HG03159 (cell line): ENCODE measurements at regions not wholly inside any gene's neighbourhood (a gene's known extent, or its start where the extent isn't known, plus 50 kb on each side); places are given as distances from the start of the nearest gene placed in this dataset.
"Not testable (repeated sequence)": the region's sequence is repeated elsewhere in the genome, so short reads cannot be mapped to it uniquely, and the experiment has no call there.

Experiments
- ATAC-seq: cut with Tn5 transposase; IDR thresholded peaks from one replicate; pipeline ENCODE4 v1.9.1; 2021; ENCODE audit warnings: mild to moderate bottlenecking, moderate library complexity; ENCODE audit not compliant: unreplicated experiment

- no peak for ATAC-seq
Measured at GRCh38 chr6:27854421-27854820, 57.8 kb downstream of the OR2B2 start.

- ATAC-seq, result no peak
Measured at GRCh38 chr6:27851440-27851839, 60.8 kb downstream of the OR2B2 start.

GRCh38 chr6:27849001-27849400, 63.2 kb downstream of the OR2B2 start:
- not testable (repeated sequence) for ATAC-seq

DNA sequence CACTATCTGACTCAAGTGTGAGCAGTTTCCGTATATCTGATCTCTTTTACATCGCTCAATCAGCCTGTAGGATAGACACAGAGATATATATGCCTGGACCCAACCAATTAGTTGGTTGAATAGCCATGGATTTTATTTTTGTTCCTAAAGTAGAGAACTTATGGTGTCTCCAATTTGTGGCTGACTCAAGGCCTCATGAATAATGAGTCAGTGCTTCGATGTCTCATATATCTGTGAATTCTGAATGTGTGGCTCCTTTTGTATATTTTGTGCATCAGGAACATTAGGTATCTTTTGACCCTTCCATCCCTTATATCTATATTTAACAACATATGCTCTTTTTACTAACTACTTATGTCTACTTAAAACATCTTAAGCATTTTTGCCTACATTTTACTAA, 64.5 kb downstream of the OR2B2 start:
- no peak for ATAC-seq

- ATAC-seq, result no peak
Measured at GRCh38 chr6:27840572-27840971, 71.6 kb downstream of the OR2B2 start.

DNA sequence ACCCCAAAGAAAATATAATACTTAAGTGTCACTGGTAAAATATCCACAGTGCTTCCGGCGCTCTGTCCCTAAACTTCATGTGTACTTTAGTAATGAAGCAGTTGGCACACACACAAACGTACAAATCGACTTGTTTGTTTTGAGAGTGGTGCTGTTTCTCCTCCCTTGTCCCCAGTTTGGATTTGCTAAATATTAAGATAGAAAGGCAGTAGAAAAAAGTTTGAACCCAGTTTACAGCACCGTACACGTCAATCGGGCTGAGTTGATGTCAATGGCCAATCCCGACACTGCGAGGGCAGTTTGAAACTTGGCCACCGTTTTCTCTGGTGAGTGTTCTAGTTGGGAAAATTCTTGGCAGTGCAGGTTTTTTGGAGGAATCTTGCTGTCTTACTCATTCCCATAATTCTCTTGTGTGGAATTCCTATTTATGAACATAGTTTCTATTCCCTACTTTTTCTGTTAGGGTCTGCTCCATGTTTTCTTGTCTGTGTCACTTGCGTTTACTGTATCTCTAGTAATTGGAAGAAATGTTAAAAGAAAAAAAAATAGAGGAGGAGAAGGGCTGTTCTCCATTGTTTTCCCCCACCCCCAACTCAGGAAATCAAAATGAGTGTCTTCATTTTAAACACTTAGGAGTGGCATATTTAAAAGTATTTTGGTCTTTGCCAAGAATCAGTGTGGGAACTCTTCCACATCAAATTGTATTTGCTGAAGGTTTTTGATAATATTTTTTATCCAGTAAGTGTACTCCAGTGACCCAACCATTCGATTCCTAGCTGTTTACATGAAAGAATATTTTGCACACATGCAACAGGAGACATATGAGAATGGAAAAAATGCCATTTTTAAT, 72.3 kb downstream of the OR2B2 start:
- no peak for ATAC-seq

GRCh38 chr6:27838945-27839625, 73.1 kb downstream of the OR2B2 start:
- peak; percentile 4 for ATAC-seq

- ATAC-seq, result peak; percentile 70
Measured at GRCh38 chr6:27838058-27838944, 73.9 kb downstream of the OR2B2 start.

DNA sequence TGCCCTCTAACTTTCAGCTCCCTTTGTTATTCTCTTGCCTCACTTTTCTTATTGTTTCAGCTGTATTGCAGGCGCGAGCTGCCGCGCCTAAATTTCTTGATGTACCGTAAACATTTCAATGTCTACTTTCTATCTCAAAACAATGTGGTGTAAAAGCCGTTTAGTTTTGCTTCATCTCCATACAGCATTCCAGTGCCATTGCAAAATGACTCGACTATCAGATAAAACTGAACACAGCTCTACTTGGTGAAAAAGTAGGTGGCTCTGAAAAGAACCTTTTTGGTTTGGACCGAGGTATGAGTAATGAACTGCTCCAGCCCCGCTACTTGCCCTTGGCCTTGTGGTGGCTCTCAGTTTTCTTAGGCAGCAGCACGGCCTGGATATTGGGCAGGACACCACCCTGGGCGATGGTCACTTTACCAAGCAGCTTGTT, 74.6 kb downstream of the OR2B2 start:
- peak; percentile 12 for ATAC-seq

DNA sequence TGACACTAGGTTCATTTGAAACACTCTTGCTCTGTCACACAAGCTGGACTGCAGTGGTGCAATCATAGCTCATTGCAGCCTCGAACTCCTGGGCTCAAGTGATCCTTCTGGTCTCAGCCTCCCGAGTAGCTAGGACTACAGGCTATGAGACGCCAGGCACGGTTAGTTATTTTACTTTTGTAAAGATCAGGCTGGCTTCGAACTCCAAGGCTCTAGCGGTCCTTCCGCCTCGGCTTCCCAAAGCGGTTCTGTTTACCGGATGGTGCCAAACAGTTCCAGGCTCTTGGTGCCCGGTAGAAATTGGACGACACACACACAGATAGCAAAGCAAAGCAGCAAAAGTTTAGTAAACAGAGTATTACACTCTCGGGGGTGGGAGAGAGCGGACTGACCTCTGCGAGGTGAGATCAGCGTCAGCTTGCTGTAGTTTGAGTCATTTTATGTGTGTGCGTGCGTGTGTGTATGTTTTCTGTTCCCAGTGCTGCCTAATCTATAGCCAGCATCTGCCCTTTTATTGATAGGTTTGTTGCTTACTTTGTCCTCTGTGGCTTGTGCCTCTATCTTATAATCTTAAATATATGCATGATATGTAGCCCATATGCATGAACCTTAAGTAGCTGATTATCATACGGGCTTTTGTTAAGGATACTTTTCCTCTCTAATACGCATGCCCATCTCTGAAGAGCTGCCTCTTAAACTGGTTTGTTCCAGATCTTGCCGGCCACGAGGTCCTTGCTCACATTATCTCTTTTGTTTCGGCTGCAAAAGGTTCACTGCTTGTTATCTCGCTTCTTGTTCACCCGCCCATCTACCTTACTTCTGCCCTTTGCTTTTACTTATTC, 75.2 kb downstream of the OR2B2 start:
- ATAC-seq, result no peak

GRCh38 chr6:27836141-27836782, 75.9 kb downstream of the OR2B2 start:
- ATAC-seq, result no peak

- no peak for ATAC-seq
Measured at GRCh38 chr6:27834879-27835549, 77.2 kb downstream of the OR2B2 start.

DNA sequence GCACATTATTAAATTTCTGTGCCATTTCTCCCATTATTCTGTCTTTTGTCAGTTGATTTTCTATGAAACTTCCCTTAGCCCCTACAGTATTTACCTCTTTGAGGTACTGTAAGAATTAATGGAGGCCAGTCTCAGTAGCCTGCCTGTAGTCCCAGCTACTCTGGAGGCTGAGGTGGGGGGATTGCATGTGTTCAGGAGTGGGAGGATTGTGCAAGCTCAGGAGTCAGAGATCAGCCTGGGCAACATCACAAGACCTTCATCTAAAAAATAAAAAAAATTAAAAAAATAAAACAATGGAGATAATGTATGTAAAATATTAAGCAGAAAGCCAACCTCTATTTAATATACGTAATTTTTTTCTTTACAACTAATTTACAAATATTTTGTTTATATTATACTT, 77.8 kb downstream of the OR2B2 start:
- ATAC-seq, result no peak

DNA sequence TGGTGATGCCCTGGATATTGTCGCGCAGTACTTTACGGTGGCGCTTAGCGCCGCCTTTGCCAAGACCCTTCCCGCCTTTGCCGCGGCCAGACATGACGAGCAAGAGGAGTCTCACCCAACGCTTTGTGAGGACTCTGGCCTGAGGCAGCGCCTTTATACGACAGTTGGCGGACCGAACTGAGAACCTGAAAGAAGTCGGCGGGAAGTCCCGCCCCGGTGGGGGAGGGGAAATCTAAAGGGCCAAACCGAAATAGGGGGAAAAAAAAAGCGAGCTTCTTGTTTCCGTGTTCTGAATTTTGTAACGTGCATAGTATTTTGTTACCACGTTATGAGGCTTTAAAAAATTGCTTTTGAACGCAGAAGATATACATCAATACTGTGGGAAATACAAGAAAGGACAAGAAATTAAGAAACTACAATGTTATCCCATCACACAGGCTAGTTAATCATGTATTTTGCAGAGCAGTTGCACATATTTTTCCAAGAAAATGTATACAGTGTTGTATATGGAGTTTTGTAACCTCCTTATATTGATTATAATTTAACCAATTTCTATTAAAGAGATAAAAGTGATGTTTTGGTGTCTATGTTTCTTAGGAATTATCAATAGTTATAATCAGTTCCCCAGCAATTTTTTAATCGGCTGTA, 80.6 kb downstream of the OR2B2 start:
- peak; percentile 74 for ATAC-seq

GRCh38 chr6:27830600-27831433, 81.4 kb downstream of the OR2B2 start:
- peak; percentile 71 for ATAC-seq

DNA sequence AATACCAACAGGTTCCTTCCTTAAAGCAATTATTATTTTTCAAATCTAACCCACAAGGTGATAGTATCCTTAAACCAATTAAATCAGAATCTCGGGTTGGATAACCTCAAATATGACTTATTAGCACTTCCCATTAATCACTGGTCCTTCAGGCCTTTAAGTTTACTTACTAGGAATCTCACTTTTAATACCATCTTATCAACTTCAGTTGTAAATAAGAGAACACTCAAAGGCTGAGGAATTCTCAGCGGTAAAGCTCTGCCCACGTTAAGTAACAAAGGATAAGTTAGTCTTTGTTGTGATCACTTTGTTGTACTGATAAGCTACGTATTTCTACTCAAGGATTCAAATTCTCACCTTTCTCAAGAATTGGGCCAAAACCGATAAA, 82.0 kb downstream of the OR2B2 start:
- ATAC-seq, result no peak

DNA sequence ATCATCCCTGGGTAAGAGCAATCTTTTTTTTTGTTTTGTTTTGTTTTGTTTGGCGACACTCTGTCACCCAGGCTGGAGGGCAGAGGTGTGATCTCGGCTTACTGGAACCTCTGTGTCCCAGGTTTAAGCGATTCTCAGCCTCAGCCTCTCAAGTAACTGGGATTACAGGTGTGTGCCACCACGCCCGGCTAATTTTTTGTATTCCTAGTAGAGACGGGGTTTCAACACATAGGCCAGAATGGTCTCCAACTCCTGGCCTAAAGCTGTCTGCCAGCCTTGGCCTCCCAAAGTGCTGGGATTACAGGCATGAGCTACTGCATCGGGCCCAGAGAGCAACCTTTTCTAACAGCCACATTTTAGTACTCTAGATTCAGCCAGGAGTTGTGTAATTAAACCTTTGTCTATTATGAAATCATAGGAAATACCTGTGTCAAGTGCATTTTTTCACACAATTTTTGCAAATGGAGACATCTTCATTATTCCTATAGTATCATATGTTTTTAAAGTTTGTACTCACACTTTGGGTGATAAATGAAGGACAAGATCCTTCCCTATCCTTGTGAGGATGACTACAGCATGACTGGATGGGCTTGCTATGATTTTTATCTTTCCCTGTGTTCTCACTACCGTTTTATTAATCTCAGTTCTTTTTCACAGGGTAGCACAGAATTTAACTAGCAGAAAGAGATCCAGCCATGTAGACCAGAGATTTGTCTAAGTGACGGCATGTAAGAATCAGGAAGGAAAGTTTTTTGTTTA, 82.6 kb downstream of the OR2B2 start:
- ATAC-seq, result no peak
